ENCODE measurements at regions not wholly inside any gene's neighbourhood (a gene's known extent, or its start where the extent isn't known, plus 50 kb on each side); places are given as distances from the start of the nearest gene placed in this dataset.

DNA sequence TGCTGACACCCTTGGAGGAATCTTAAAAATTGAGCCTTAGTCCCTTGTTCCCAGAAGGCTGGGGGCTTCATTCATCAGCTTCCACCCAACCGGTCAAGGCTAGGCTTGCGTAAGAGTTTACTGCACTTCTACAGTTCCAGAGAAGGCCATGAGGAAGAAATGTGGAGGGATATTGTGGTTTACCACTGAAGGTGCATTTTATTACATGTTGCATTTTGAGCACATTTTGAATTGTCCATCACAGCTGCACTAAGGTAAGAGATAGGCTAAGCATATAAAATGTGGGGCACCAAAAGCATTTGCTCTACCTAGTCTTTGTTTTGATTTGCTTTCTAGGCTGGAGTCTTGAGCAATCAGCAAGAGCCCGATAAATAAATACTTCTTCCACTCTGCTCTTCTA, 167.1 kb upstream of the PAPPA start:
- no peak for DNase-seq (ENCODE audit: low spot score)

DNA sequence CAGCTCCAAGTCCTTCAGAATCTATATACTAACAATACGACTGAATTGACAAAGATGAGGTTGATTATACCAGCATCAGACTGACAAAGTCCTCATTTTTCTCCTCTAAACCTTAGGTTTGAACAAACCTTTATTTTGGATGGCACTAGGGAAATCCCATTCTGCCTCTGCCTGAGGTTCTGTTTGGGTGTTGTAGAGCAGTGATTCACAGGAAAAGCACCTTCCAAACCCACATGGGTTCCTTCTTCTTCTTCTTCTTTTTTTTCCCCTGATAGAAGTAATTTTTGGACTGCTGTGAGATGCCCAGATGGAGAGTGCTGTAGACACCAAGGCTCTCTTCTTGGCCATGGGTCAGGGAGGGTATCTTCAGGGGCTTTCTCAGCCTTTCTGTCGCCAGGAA, 164.9 kb upstream of the PAPPA start:
- DNase-seq (ENCODE audit: low spot score), result no peak

DNA sequence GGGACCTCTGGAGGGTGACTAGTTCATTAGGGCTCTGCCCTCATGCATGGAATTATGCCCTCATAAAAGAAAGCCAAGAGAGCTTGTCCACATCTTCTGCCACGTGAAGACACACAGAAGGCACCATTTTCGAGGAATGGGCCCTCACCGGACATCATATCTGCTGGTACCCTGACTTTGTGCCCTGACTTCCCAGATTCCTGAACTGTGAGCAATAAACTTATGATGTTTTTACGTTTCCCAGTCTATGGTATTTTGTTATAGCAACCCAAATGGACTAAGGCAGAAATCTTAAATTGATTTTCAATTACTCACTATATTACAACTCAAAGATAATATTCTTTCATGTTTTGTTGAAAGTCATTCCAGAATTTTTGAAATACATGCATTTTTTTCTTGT, 163.8 kb upstream of the PAPPA start:
- no peak for DNase-seq (ENCODE audit: low spot score)

DNA sequence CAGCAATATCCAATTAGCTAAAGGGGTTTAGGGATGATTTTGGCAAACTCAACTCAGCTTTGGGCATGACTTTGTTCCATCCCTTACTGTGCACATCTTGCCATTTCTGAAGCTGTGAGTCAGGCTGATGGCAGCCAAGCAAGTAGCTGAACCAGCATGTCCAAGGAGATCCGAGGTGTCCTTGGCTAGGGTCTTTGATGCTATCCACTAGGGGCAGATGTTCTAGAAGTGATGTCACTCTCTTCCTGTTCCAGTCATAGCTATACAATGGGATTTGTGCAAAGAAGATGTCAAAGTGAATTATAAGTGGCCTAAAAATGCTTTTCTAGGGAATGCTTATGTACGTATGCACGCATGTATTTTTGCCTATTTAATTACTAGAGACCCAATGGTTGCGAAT, 160.8 kb upstream of the PAPPA start:
- DNase-seq (ENCODE audit: low spot score), result no peak

DNA sequence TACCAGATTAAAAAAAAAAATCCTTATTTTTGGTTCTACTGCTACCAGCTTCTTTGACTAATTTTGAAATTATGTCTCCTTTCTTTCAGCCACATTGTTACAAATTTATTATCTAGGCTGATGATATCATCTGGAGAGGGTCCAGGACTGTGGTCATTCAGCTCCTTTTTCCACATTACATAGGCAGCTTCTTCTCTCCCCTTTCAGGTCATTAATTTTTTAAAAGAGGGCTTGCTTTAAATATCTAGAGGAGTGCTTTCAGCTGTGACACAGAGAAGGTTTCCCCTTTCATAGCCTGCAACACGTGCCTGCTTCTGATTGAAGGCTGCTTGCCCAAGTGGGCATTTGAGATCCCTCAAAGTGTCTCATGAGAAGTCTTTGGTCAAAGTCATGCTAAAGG, 155.7 kb upstream of the PAPPA start:
- no peak for DNase-seq (ENCODE audit: low spot score)

DNA sequence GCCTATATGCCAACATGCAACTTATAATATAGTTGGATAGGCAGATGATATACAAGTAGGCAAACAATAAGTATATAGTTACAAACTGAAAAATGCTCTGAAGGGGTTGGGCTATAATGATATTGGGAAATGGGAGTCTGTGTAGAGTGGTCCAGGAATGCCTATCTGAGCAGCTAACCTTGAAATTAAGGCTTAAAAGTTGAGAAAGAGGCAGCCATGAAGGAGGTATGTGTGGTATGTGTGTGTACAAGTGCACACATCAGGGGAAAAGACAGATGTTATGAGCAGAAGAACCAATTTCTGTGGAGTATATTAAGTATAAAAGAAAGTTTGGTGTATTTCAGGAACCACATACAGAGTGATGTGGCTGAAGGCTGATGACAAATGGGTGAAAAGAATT, 154.9 kb upstream of the PAPPA start:
- no peak for DNase-seq (ENCODE audit: low spot score)

DNA sequence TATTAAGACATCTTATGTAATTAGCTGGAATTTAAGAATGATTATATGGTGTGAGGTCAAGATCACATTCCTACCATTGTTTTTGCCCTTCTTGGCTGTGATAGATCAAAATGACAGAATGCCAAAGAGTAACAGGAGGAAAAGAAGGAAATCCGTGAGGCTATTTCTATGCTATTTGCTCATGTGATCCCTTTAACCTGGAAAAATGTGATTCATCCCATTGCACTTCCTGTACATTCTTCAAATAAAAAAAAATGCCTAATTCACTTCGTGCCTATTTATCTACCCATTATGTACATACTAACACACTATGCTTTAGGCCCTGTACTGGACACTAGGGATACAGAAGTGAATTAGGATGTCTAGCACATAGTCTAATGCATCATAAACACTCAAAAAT, 154.1 kb upstream of the PAPPA start:
- no peak for DNase-seq (ENCODE audit: low spot score)

DNA sequence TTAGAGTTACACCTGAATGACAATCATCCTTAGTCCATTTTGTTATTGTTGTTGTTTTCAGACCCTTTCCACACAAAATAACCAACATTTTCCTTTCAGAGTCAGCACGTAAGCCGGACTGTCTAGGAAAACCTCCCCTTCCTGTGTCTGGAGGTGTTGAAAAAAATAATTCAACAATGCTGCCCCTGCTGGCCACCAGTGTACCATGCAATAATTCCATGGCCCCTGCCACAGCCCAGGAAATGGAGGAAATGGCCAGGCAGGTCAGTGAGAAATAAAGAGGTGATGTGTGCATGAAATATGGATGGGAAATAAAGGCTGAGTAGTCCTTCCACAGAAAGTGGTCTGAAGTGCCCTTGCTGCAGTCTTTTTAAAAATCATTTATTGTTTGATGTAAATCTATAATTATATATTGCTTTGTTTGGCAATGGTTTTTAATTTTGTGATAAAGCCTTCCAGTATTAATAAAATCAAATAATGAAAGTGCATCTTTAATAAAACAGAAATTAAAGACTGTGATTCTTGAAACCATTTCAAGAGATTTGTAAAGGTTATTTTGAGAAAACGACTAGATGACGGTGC, 152.8 kb upstream of the PAPPA start:
- no peak for DNase-seq (ENCODE audit: low spot score)

DNA sequence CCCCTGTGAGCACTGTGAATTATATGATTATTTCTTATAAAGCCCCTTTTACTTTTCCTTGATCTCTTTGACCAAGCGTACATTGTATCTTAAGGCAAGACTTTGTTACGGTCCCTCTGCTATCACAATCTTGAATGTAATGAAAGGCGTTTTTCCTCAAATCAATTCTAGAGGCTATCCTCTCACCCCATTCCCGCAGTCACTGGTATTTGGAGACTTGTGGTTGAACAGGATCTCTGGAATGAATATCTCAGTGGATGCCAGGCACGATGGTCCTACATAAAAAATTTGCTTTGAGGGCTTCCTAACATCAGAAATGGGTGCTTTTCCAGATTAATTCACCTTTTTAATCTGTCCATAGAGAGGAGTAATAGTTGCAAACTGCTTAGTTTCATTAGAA, 151.4 kb upstream of the PAPPA start:
- DNase-seq (ENCODE audit: low spot score), result no peak

DNA sequence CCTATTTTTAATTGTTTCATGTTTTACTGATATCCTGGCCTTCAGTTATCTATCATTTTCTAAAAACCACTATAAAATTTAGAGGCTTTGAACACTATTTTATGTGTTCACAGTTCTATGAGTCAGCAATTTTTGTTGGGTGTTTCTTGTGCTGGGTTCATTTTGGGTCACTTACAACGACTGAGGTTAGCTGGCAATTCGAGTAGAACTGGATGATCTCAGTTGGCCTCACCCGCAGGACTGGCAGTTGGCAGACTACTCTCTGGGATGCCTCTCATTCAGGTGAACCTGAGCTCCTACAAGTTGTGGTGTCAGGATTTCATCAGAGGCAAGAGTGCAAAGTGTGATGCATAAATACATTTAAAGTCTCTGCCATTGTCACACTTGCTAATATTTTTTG, 151.0 kb upstream of the PAPPA start:
- no peak for DNase-seq (ENCODE audit: low spot score)

DNA sequence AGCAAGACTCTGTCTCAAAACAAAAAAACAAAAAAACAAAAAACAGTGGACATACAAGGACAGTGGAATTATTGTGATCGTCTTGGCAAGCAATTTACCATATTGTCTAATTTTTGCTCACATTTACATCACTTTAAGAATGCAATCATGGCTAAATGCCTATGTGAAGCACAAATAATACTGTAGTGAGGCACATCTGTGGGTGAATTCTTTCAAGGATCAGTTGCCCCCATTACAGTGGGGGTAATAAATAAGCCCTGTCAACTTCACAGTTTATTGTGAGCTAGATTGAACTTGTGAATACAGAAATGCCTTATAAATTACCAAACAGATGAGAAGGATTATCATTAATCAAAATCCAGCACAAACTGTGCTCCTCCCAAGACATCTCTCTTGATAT, 150.2 kb upstream of the PAPPA start:
- DNase-seq (ENCODE audit: low spot score), result no peak

DNA sequence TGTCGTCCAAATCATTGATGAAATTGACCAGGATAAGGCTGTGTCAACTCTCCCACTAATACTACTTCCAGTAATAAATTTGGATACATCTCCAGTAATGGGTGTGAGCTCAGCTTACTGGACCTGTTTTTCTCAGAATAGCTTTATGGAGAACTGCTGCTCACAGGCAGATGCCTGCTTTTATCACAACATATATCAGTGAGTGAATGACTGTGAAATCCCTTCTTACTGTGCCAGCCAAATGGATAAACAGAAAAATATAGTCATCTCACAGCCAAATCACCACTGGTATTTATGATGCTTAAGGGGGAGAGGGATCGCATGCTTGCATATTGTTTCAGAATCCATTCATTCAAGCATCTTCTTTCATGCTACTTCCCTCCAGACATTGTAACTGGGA, 148.4 kb upstream of the PAPPA start:
- no peak for DNase-seq (ENCODE audit: low spot score)

DNA sequence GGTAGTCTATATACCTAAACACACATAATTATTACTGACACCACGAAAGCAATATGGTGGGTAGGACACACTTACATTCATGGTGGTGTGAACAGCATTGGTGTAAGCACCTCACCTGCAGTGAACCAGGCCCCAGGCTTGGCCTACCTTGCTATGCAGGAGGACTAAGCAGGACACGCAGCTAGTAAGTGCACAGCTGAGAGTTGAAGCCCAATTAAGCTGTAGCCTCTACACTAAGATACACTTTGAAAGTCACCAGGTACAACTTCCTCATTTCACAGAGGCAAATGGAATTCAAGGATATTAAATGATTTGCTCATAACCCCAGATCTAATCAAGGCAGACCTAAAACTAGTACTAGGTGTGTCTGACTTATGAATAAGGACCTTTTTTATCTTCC, 145.8 kb upstream of the PAPPA start:
- no peak for DNase-seq (ENCODE audit: low spot score)

DNA sequence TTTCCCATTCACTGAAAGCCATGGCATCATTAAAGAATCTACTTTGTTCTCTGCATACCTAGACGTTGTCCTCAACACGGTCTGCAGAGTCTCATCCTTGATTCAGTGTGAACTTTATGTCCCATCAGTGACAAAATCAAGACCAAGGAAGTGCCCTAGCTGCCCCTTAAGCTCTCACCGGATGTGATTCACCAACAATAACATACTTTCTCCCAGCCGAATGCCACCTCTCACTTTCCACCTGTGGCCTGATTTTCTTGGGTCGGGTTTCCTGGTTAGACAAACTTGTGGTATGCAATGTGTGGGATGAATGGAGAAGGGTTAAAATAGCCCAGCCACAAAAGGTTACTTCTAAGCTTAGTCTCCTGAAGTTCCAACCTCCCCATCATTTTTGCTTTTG, 145.3 kb upstream of the PAPPA start:
- no peak for DNase-seq (ENCODE audit: low spot score)

DNA sequence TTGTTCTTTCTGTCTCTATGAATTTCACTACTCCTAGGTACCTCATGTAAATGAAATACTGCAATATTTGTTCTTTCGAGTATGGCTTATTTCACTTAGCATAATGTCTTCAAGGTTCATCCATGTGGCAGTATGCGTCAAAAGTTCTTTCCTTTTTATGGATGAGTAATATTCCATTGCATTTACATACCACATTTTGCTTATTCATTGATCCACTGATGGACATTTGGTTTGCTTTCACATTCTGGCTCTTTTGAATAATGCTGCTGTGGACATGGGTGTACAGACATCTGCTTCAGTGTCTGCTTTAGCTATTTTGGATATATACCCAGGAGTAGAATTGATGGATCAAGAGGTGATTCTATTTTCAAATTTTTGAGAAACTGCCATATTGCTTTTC, 144.2 kb upstream of the PAPPA start:
- DNase-seq (ENCODE audit: low spot score), result no peak

DNA sequence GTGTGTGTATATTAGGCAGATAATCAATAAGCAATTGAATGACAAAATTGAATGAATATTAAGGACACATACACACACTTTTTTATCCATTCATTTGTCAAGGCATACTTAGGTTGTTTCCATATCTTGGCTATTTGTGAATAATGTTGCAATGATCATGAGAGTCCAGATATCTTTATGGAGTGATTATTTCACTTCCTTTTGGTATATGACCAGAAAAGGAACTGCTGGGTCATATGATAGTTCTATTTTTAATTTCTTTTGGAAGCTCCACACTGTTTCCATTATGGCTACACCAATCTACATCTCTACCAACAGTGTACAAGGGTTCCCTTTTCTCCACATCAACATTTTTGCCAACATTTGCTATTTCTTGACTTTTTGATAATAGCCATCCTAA, 137.7 kb upstream of the PAPPA start:
- DNase-seq (ENCODE audit: low spot score), result no peak

DNA sequence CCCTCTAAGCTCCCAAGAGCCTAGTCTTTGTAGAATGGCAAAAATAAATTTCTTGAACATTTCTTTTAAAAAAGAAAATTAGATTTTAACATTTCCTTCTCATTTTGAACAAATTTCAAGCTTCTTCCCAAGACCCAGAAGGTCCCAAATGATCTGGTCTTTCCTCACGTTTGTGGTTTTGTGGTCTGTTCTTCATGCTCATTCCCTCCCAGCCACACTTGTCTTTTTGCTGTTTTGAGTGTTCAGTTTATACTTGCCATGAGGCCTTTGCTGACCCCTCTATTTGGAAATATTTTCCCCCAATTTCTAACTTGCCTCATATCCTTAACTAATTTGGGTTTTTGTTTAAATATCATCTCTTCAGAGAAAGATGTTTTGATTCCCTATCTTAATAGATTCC, 133.4 kb upstream of the PAPPA start:
- DNase-seq (ENCODE audit: low spot score), result no peak

DNA sequence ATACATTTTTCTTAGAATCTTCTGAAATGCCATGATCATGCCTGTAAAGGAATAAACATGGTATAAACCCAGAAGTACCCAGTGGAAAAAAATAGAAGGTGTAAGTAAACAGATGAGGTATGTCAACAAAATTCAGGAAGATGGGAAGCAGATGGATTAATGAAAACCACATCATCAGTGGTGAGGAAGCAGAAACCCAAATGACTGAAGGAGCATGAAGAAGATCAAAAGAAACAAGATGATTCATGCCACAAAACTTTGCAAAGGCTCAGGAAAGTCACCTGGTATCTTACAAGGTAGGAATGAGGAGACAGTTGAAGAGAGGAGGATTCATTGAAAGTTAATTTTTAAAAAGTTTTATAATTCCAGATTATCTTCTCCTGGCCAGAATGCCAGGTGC, 132.8 kb upstream of the PAPPA start:
- DNase-seq (ENCODE audit: low spot score), result no peak

DNA sequence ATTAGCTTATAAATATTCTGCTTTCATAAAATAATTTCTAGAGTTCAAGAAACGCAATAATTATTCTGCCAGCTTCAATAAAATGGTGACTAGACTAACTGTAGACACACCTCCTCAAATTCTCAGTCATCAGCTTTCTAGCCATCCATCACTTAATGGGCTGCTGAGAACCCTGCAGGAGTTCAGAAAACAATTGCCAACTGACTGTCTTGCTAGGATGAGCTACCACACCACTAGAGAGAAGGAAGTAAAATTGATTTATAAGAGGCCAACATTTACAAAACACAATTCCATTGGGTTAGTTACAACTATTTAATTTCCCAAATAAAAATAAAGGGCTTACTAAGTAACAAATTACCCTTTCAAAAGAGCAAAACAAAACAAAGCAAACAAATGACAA, 126.5 kb upstream of the PAPPA start:
- no peak for DNase-seq (ENCODE audit: low spot score)

DNA sequence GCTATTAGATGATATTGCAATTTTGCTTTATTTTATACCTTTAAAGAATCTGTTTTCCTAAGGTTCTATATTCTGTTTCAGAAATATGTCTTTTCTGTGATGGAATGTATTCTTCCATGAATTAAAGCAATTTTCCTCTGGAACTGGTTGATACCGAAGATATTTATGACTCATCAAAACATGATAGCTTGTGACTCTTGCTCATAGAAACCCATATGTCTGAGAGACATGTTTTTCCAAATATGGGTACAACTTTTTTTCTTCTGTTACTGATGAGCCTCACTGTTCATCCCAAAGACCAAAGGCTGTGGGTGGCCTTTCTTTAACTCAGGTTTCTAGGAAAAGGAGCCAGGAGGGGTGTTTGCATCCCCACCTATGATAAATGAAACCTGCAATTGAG, 126.1 kb upstream of the PAPPA start:
- DNase-seq (ENCODE audit: low spot score), result no peak

DNA sequence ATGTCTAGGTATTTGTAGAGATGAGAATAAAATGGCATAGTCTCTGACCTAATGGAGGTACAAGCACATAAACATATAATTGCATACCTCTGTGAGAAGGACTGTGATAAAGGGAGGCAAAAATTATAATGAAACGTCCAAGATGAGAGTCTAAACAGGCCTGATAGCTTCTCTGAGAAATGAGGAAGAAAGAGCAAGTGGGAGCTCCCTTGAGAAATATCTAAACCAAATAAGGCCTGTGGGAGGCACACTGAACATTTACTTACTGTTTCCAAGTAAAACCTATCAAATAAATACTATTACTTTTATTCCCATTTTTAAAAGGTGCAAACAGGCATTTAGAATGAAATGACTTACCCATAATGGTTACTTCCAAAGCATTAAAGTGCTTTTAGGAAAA, 125.6 kb upstream of the PAPPA start:
- no peak for DNase-seq (ENCODE audit: low spot score)

DNA sequence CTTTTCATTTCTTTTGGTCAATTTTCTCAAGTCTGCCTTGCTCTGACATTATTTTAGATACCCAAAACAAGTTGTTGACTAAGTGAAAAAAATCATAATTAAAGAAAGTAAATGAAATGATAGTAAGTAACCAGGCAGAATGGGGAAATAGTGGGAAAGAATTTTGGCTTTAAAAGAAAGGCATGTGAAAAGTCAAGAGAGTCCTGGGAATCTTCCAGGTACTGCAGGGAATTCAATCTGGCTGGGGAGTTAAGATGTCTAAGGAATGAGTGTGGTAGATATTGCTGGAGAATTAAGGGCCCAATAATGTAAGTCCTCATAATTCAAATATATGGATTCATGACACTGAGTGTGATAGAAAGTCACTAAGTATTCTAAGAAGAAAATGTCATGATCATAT, 123.1 kb upstream of the PAPPA start:
- DNase-seq (ENCODE audit: low spot score), result no peak

DNA sequence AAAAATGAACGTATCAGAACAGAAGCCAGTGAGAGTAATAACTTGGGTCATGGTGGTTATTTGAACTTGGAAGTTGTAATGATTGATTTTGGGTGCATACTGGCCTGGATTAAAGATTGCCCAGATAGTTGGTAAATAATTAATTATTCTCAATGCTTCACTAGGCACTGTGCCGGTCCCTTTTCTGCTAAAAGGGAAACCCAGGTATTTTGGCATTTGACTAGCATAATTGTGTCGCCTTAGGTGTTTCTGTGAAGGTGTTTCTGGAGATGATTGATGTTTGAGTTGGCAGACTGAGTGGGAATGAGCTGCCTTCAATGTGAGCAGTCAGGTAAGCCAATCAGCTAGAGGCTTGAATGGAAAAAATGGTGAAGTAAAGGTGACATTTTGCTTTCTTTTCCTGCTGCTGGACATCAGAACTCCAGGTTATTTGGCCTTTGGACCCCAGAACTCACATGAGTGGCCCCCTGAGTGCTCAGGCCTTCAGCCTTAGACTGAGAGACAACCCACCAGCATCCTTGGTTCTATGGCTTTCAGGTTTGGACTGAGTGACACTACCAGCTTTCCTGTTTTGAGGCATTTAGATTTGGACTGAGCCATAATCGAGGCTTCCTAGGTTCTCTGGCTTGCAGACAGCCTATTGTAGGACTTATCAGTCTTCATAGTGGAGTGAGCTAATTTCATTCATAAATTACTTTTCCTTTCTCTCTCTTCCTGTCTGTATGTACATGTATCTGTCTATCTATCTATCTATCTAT, 120.7 kb upstream of the PAPPA start:
- DNase-seq (ENCODE audit: low spot score), result no peak

DNA sequence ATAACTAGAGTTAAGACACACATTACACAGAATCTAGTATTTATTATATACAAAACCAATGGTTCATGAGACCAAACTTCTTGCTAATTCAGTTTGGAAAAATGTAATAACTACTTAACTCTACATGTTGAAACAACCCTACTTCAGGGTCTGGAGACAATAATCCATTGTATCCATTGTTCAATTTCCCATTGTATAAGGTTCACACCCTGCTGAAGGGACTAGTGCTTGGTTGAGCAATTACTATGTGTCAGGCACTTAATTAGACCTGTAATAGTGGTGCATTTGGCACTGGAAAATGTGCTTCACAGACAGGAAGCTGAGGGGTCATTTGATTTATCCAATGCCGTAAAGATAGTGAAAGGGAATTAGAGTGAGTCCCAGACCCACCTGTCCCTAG, 114.3 kb upstream of the PAPPA start:
- DNase-seq (ENCODE audit: low spot score), result no peak
